ENCODE measurements at regions not wholly inside any gene's neighbourhood (a gene's known extent, or its start where the extent isn't known, plus 50 kb on each side); places are given as distances from the start of the nearest gene placed in this dataset.

- Histone ChIP-seq H3K36me3 (ENCODE audit: control insufficient read depth, insufficient read depth, low read length) (no peaks in the 10 kb centered on the region), H3K4me3 (ENCODE audit: low read depth, low read length) (no peak overlapping the region), H3K27me3 (ENCODE audit: control insufficient read depth, insufficient read depth, low read length) (no peaks in the 10 kb centered on the region)
- TF ChIP-seq, protein P1, sequence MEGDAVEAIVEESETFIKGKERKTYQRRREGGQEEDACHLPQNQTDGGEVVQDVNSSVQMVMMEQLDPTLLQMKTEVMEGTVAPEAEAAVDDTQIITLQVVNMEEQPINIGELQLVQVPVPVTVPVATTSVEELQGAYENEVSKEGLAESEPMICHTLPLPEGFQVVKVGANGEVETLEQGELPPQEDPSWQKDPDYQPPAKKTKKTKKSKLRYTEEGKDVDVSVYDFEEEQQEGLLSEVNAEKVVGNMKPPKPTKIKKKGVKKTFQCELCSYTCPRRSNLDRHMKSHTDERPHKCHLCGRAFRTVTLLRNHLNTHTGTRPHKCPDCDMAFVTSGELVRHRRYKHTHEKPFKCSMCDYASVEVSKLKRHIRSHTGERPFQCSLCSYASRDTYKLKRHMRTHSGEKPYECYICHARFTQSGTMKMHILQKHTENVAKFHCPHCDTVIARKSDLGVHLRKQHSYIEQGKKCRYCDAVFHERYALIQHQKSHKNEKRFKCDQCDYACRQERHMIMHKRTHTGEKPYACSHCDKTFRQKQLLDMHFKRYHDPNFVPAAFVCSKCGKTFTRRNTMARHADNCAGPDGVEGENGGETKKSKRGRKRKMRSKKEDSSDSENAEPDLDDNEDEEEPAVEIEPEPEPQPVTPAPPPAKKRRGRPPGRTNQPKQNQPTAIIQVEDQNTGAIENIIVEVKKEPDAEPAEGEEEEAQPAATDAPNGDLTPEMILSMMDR (IDR thresholded peaks at IDR 0.05; ENCODE audit: insufficient read depth, low read length, severe bottlenecking): no peak
- no peak for FAIRE-seq
- DNase-seq (ENCODE audit: low read depth): no peak
These were observed 317.5 kb upstream of the SOX5 start for GRCh38 chr12:24266982-24267381.

GRCh38 chr12:24256684-24257083 is 307.2 kb upstream of the SOX5 start:
- no peak for DNase-seq (ENCODE audit: low read depth)
- FAIRE-seq: no peak
- Histone ChIP-seq H3K27me3 (ENCODE audit: control insufficient read depth, insufficient read depth, low read length) (no peaks in the 10 kb centered on the region), H3K4me3 (ENCODE audit: low read depth, low read length) (no peak overlapping the region), H3K36me3 (ENCODE audit: control insufficient read depth, insufficient read depth, low read length) (no peaks in the 10 kb centered on the region)
- TF ChIP-seq, protein P1 (IDR thresholded peaks at IDR 0.05; ENCODE audit: insufficient read depth, low read length, severe bottlenecking): no peak

GRCh38 chr12:24255920-24256665 is 306.6 kb upstream of the SOX5 start:
- FAIRE-seq: no peak

GRCh38 chr12:24252602-24253001 is 303.1 kb upstream of the SOX5 start:
- H3K4me3 ChIP-seq (ENCODE audit: low read depth, low read length): no peak overlapping the region
- no peaks in the 10 kb centered on the region for H3K27me3 ChIP-seq (ENCODE audit: control insufficient read depth, insufficient read depth, low read length)
- DNase-seq (ENCODE audit: low read depth): no peak
- TF ChIP-seq, protein P1 (IDR thresholded peaks at IDR 0.05; ENCODE audit: insufficient read depth, low read length, severe bottlenecking): no peak
- no peak for FAIRE-seq
- no peaks in the 10 kb centered on the region for H3K36me3 ChIP-seq (ENCODE audit: control insufficient read depth, insufficient read depth, low read length)

More at GRCh38 chr12:24255920-24256665, 306.6 kb upstream of the SOX5 start:
- Histone ChIP-seq H3K36me3 (ENCODE audit: control insufficient read depth, insufficient read depth, low read length) (no peaks in the 10 kb centered on the region), H3K4me3 (ENCODE audit: low read depth, low read length) (no peak overlapping the region), H3K27me3 (ENCODE audit: control insufficient read depth, insufficient read depth, low read length) (no peaks in the 10 kb centered on the region)
- DNase-seq (ENCODE audit: low read depth): no peak
- TF ChIP-seq, protein P1 (IDR thresholded peaks at IDR 0.05; ENCODE audit: insufficient read depth, low read length, severe bottlenecking): no peak

DNA sequence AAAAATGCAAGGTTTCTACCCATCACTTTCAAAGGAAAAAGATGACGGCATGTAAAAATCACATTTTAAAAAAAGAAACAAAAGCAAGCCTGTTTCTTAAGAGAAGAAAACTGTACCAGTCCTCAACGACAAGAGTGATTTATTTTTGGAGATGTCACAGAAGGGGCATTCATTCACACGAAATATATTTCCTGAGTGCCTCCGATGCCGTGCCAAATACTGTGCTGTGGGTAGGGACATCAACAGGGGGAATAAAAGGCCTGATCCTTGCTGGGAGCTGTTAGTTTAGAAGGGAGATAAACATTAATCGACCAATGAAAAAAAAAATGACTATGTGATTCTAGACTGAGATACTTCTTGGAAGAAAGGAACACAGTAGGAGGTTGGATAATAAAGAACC is 297.5 kb upstream of the SOX5 start:
- DNase-seq (ENCODE audit: low read depth): no peak
- no peaks in the 10 kb centered on the region for H3K27me3 ChIP-seq (ENCODE audit: control insufficient read depth, insufficient read depth, low read length)
- H3K36me3 ChIP-seq (ENCODE audit: control insufficient read depth, insufficient read depth, low read length): no peaks in the 10 kb centered on the region
- FAIRE-seq: no peak
- no peak overlapping the region for H3K4me3 ChIP-seq (ENCODE audit: low read depth, low read length)
- TF ChIP-seq, protein P1 (IDR thresholded peaks at IDR 0.05; ENCODE audit: insufficient read depth, low read length, severe bottlenecking): no peak

DNA sequence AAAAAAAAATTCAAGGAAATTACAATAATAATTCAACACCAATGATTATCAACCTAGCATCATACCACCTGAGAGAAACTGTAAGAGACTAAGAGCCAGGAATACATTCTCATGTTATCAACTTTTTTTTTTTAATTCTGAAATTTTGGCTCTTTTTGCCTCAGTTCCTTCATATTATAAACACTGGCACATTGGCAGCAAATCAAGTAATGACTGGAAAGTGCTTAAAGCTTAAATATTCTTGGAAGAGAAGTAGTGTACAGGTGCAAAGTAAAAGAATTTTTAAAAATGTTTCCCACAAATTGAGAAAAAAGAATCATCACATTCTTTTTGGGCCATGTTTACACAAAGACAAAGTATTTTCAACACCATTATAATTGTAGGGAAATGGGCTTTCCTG is 296.9 kb upstream of the SOX5 start:
- TF ChIP-seq, protein P1 (IDR thresholded peaks at IDR 0.05; ENCODE audit: insufficient read depth, low read length, severe bottlenecking): no peak
- H3K4me3 ChIP-seq (ENCODE audit: low read depth, low read length): no peak overlapping the region
- H3K36me3 ChIP-seq (ENCODE audit: control insufficient read depth, insufficient read depth, low read length): no peaks in the 10 kb centered on the region
- FAIRE-seq: no peak
- DNase-seq (ENCODE audit: low read depth): no peak
- no peaks in the 10 kb centered on the region for H3K27me3 ChIP-seq (ENCODE audit: control insufficient read depth, insufficient read depth, low read length)

All from bronchial epithelial cell (primary cell).